AG09319 (cell line): ENCODE measurements at regions not wholly inside any gene's neighbourhood (a gene's known extent, or its start where the extent isn't known, plus 50 kb on each side); places are given as distances from the start of the nearest gene placed in this dataset.
"Not testable (repeated sequence)": the region's sequence is repeated elsewhere in the genome, so short reads cannot be mapped to it uniquely, and the experiment has no call there.

Experiments
- DNase-seq: peaks from one replicate; pipeline ENCODE4 v3.0.0-alpha.2; 2010; ENCODE audit warnings: low read depth; ENCODE audit errors: extremely low read depth
- CTCF ChIP-seq: IDR thresholded peaks from 2 replicates; pipeline ENCODE4 v1.5.1; 2011; ENCODE audit warnings: low read depth, mild to moderate bottlenecking, inconsistent platforms, low read length, moderate library complexity

- TF ChIP-seq CTCF: no peak
- no peak for DNase-seq
Observed at GRCh38 chr9:78985084-78985738, 586.6 kb upstream of the TLE4 start.

GRCh38 chr9:78986446-78986845 is 585.3 kb upstream of the TLE4 start:
- DNase-seq: no peak
- no peak for TF ChIP-seq CTCF

- no peak for TF ChIP-seq CTCF
- DNase-seq: no peak
Observed at GRCh38 chr9:78989031-78989658, 582.6 kb upstream of the TLE4 start.

- no peak for DNase-seq
- TF ChIP-seq CTCF: no peak
Observed at GRCh38 chr9:78994471-78994870, 577.3 kb upstream of the TLE4 start.

- DNase-seq: not testable (repeated sequence)
Observed at GRCh38 chr9:78994974-78995373, 576.8 kb upstream of the TLE4 start.

- DNase-seq: no peak
- no peak for TF ChIP-seq CTCF
Observed at GRCh38 chr9:78997296-78997695, 574.5 kb upstream of the TLE4 start.

GRCh38 chr9:79000230-79001002 is 571.3 kb upstream of the TLE4 start:
- no peak for DNase-seq
- TF ChIP-seq CTCF: no peak
